ENCODE measurements at regions not wholly inside any gene's neighbourhood (a gene's known extent, or its start where the extent isn't known, plus 50 kb on each side); places are given as distances from the start of the nearest gene placed in this dataset.

DNA sequence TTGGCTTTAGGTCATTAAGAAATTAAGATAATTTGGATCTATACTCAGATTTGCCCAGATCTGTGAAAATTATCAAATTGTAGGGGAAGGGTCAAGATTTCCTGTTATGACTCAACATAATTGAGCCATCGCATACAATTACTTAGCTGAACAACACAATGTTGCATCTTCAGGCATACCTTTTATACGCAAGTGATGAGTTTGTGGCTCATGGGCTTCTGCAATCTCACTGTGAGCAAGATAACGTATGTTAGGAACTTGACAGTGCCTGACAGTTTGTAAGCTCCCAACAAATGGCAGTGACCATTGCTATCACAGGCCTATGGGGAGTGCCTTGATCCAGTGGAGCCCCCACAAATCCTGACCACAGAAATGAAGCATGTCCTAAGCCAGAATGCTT lies 199.7 kb downstream of the BCAT1 start:
- TF ChIP-seq, protein P1, sequence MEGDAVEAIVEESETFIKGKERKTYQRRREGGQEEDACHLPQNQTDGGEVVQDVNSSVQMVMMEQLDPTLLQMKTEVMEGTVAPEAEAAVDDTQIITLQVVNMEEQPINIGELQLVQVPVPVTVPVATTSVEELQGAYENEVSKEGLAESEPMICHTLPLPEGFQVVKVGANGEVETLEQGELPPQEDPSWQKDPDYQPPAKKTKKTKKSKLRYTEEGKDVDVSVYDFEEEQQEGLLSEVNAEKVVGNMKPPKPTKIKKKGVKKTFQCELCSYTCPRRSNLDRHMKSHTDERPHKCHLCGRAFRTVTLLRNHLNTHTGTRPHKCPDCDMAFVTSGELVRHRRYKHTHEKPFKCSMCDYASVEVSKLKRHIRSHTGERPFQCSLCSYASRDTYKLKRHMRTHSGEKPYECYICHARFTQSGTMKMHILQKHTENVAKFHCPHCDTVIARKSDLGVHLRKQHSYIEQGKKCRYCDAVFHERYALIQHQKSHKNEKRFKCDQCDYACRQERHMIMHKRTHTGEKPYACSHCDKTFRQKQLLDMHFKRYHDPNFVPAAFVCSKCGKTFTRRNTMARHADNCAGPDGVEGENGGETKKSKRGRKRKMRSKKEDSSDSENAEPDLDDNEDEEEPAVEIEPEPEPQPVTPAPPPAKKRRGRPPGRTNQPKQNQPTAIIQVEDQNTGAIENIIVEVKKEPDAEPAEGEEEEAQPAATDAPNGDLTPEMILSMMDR (IDR thresholded peaks at IDR 0.05), result no peak
- TF ChIP-seq SIN3A (IDR thresholded peaks at IDR 0.05; ENCODE audit: borderline replicate concordance, insufficient read depth, low read depth, low read length) (no peak), POLR2AphosphoS5 (IDR thresholded peaks at IDR 0.05; ENCODE audit: low read depth, low read length) (no peak)

All from Panc1 (cell line).